Peyer's patch (tissue), 4 donors: ENCODE measurements at regions not wholly inside any gene's neighbourhood (a gene's known extent, or its start where the extent isn't known, plus 50 kb on each side); places are given as distances from the start of the nearest gene placed in this dataset.

Experiments
- CTCF ChIP-seq, 6 experiments: fragments of 450-650 bp in 4 of 6; fragments of 200-600 bp in 2 of 6; sonication (generic) in 1 of 6; IDR thresholded peaks; one replicate each; pipeline ENCODE4 v1.5.1; 2017 to 2019; ENCODE audit warnings: antibody characterized with exemption in 6 of 6, mild to moderate bottlenecking in 3 of 6, moderate library complexity in 1 of 6
- POLR2A ChIP-seq, 2 donors: fragments of 450-650 bp; IDR thresholded peaks; one replicate each; pipeline ENCODE4 v1.5.1; 2017; ENCODE audit warnings: antibody characterized with exemption in 2 of 2, mild to moderate bottlenecking in 2 of 2, moderate library complexity in 2 of 2

- no peak for TF ChIP-seq POLR2A (IDR thresholded peaks at IDR 0.05)
- no peak for TF ChIP-seq CTCF (IDR thresholded peaks at IDR 0.05)
Observed at GRCh38 chr15:69958496-69959084, 139.1 kb downstream of the TLE3 start.
